Mesendoderm (in vitro differentiated cells): ENCODE measurements at regions not wholly inside any gene's neighbourhood (a gene's known extent, or its start where the extent isn't known, plus 50 kb on each side); places are given as distances from the start of the nearest gene placed in this dataset.
A peak's percentile ranks its signal among the peaks of the same experiment; 100 is the strongest.

ENCODE experiments used
- DNase-seq: peaks from one replicate; pipeline ENCODE4 v3.0.0; 2013
- H2AK5ac ChIP-seq: 2 replicates; pipeline ENCODE4 v1.6.1; 2013; ENCODE audit warnings: low read length, inconsistent platforms
- H2BK120ac ChIP-seq: 2 replicates; pipeline ENCODE4 v1.6.1; 2013; ENCODE audit warnings: low read depth, mild to moderate bottlenecking, low read length, moderate library complexity, mixed read lengths
- H2BK15ac ChIP-seq: replicated peaks from 2 replicates; pipeline ENCODE4 v1.6.1; 2013; ENCODE audit warnings: low read depth, mild to moderate bottlenecking, moderate library complexity
- H2BK5ac ChIP-seq: 2 replicates; pipeline ENCODE4 v1.6.1; 2013; ENCODE audit warnings: low read length, inconsistent platforms
- H3K18ac ChIP-seq: 2 replicates; pipeline ENCODE4 v1.6.1; 2013; ENCODE audit warnings: mild to moderate bottlenecking, low read length, mixed read lengths
- H3K23ac ChIP-seq: one replicate; pipeline ENCODE4 v1.6.1; 2013; ENCODE audit warnings: low read length
- H3K27ac ChIP-seq: 2 replicates; pipeline ENCODE4 v1.5.1; 2013; ENCODE audit warnings: low read depth, mild to moderate bottlenecking, inconsistent platforms, low read length, moderate library complexity
- H3K27me3 ChIP-seq: 2 replicates; pipeline ENCODE4 v1.6.1; 2013; ENCODE audit warnings: low read length, control low read depth, mild to moderate bottlenecking, inconsistent platforms; ENCODE audit not compliant: insufficient read depth, poor library complexity
- H3K36me3 ChIP-seq: 2 replicates; pipeline ENCODE4 v1.6.1; 2013; ENCODE audit warnings: low read length, inconsistent platforms; ENCODE audit not compliant: control insufficient read depth, insufficient read depth
- H3K4ac ChIP-seq: one replicate; pipeline ENCODE4 v1.6.1; 2013; ENCODE audit warnings: low read depth, mild to moderate bottlenecking, low read length, moderate library complexity
- H3K4me1 ChIP-seq: 2 replicates; pipeline ENCODE4 v1.6.1; 2013; ENCODE audit warnings: low read depth, low read length, inconsistent platforms; ENCODE audit not compliant: control insufficient read depth
- H3K4me2 ChIP-seq: 2 replicates; pipeline ENCODE4 v1.6.1; 2013; ENCODE audit warnings: low read length
- H3K4me3 ChIP-seq: 2 replicates; pipeline ENCODE4 v1.5.1; 2013; ENCODE audit warnings: mild to moderate bottlenecking, low read length
- H3K56ac ChIP-seq: one replicate; pipeline ENCODE4 v1.6.1; 2013; ENCODE audit warnings: low read length
- H3K79me1 ChIP-seq: 2 replicates; pipeline ENCODE4 v1.6.1; 2013; ENCODE audit warnings: low read length, inconsistent platforms
- H3K79me2 ChIP-seq: 2 replicates; pipeline ENCODE4 v1.6.1; 2013; ENCODE audit warnings: mild to moderate bottlenecking, low read length; ENCODE audit not compliant: control insufficient read depth, insufficient read depth
- H3K9ac ChIP-seq: 2 replicates; pipeline ENCODE4 v1.6.1; 2013; ENCODE audit warnings: low read length, inconsistent platforms
- H4K5ac ChIP-seq: one replicate; pipeline ENCODE4 v1.6.1; 2013; ENCODE audit warnings: low read length
- H4K8ac ChIP-seq: one replicate; pipeline ENCODE4 v1.6.1; 2013; ENCODE audit warnings: low read depth, mild to moderate bottlenecking, control low read depth, low read length, moderate library complexity
- WGBS: extraction: QIAGEN DNeasy Blood & Tissue Kit; methylation state at CpG from one replicate; pipeline ENCODE4 v1.1.7; 2013; ENCODE audit warnings: low lambda C conversion rate, missing lambda C conversion rate; ENCODE audit not compliant: insufficient coverage; ENCODE audit errors: extremely low coverage; 5-methylcytosine and 5-hydroxymethylcytosine counted together

DNA sequence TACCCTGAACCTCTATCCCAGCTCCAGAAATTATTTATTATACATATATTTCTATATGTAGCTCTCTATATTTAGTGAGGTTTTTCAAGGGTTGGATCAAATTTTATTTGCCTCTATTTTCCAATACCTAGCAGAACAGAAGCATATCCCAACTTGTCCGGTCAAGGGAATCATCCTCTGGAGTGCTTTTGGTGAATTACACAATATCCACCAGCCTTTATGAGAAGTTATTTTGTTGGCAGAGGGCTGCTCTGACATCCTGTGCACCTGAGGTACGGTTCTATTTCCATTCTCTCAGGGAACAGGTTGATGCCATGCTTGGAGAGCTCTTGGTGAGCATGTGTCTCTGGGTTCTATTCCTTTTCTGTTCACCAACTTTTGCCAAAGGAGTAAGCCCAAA, 1056.4 kb downstream of the GALC start:
- Histone ChIP-seq H3K79me2 (no peaks in the 10 kb centered on the region), H3K23ac (no peak overlapping the region), H3K4me1 (no peaks in the 10 kb centered on the region), H2AK5ac (no peak overlapping the region), H2BK15ac (no peak overlapping the region), H3K9ac (no peak overlapping the region), H4K8ac (no peak overlapping the region), H3K4me3 (no peak overlapping the region), H3K4me2 (no peak overlapping the region), H3K4ac (no peak overlapping the region), H3K56ac (no peak overlapping the region), H3K36me3 (no peaks in the 10 kb centered on the region), H2BK120ac (no peak overlapping the region), H3K79me1 (no peaks in the 10 kb centered on the region), H3K27me3 (no peaks in the 10 kb centered on the region), H3K27ac (no peak overlapping the region), H3K18ac (no peak overlapping the region), H4K5ac (no peak overlapping the region), H2BK5ac (no peak overlapping the region)
- no CpG with 5 or more reads among the region's 2 CpGs for WGBS
- DNase-seq, result no peak

DNA sequence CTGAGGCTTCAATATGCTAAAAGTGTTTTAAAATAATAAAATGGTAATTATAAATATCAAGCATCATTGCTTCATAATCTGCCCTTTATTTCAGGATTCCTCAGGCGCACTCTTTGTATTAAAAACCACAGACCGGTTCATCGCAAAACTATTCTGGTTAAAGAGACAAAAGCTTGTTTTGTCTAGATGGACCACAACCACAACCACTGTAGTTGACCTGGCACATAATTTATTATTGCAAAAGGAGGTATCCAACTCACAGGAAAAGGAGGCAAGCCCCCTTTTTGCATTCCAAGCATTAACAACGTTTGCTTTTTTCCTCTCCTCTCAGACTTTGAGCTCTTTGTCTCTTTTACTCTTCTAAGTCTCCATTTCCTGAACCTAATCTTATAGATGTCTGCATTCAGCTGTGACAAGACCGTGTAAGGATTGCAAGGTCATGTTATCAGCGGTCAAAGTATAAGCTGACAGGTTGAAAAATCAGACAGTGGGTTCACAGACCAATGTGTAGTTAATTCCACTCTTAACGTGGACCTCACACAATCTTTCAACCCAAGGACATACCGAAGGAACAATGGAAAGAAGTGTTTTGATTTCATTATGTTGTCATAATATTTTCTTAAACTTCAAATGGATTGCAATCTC, 1057.6 kb downstream of the GALC start:
- no peaks in the 10 kb centered on the region for H3K36me3 ChIP-seq
- H4K8ac ChIP-seq, result no peak overlapping the region
- no peak overlapping the region for H4K5ac ChIP-seq
- H3K4me3 ChIP-seq, result no peak overlapping the region
- no CpG with 5 or more reads among the region's 8 CpGs for WGBS
- H2BK5ac ChIP-seq, result no peak overlapping the region
- no peak overlapping the region for H2AK5ac ChIP-seq
- no peak overlapping the region for H3K23ac ChIP-seq
- no peak overlapping the region for H3K4ac ChIP-seq
- H2BK15ac ChIP-seq, result no peak overlapping the region
- no peaks in the 10 kb centered on the region for H3K27me3 ChIP-seq
- H3K18ac ChIP-seq, result no peak overlapping the region
- H3K79me1 ChIP-seq, result no peaks in the 10 kb centered on the region
- no peak overlapping the region for H3K4me2 ChIP-seq
- H3K27ac ChIP-seq, result no peak overlapping the region
- H3K79me2 ChIP-seq, result no peaks in the 10 kb centered on the region
- no peaks in the 10 kb centered on the region for H3K4me1 ChIP-seq
- H3K9ac ChIP-seq, result no peak overlapping the region
- no peak overlapping the region for H3K56ac ChIP-seq
- DNase-seq, result no peak
- no peak overlapping the region for H2BK120ac ChIP-seq

- no peak overlapping the region for H3K56ac ChIP-seq
- H2BK15ac ChIP-seq, result no peak overlapping the region
- H2BK120ac ChIP-seq, result no peak overlapping the region
- no CpG with 5 or more reads among the region's 7 CpGs for WGBS
- DNase-seq, result no peak
- no peak overlapping the region for H4K5ac ChIP-seq
- H3K27me3 ChIP-seq, result no peaks in the 10 kb centered on the region
- H3K4ac ChIP-seq, result no peak overlapping the region
- no peaks in the 10 kb centered on the region for H3K4me1 ChIP-seq
- H4K8ac ChIP-seq, result no peak overlapping the region
- H3K36me3 ChIP-seq, result no peaks in the 10 kb centered on the region
- no peak overlapping the region for H3K4me3 ChIP-seq
- H3K9ac ChIP-seq, result no peak overlapping the region
- no peak overlapping the region for H3K4me2 ChIP-seq
- no peak overlapping the region for H3K27ac ChIP-seq
- no peaks in the 10 kb centered on the region for H3K79me2 ChIP-seq
- no peak overlapping the region for H2AK5ac ChIP-seq
- no peak overlapping the region for H3K18ac ChIP-seq
- H3K79me1 ChIP-seq, result no peaks in the 10 kb centered on the region
- no peak overlapping the region for H2BK5ac ChIP-seq
- H3K23ac ChIP-seq, result no peak overlapping the region
These were observed 1058.9 kb downstream of the GALC start for GRCh38 chr14:86933958-86934595.

DNA sequence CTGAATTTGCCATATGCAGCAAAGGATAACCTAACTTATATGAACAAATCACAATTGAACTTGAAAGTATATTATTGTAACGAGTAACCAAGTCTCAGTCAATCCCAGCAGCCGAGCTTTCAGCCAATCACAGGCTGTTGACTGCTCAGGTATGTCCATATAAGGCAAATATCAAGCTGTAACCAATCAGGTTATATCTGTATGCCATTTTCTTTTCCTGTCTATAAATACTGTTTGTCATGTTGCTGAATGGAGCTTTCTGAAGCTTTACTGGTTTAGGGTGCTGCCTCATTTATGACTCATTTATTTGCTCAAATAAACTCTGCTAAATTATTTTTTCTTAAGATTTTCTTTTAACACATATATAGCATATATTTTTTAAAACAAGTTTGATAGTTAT, 1059.5 kb downstream of the GALC start:
- Histone ChIP-seq H3K4ac (no peak overlapping the region), H4K5ac (no peak overlapping the region), H3K4me3 (no peak overlapping the region), H3K9ac (no peak overlapping the region), H2BK15ac (no peak overlapping the region), H3K79me2 (no peaks in the 10 kb centered on the region), H3K18ac (no peak overlapping the region), H3K56ac (no peak overlapping the region), H3K27me3 (no peaks in the 10 kb centered on the region), H2BK5ac (no peak overlapping the region), H3K27ac (no peak overlapping the region), H3K4me2 (no peak overlapping the region), H3K36me3 (no peaks in the 10 kb centered on the region), H2AK5ac (no peak overlapping the region), H3K4me1 (no peaks in the 10 kb centered on the region), H3K23ac (no peak overlapping the region), H3K79me1 (no peaks in the 10 kb centered on the region), H2BK120ac (no peak overlapping the region), H4K8ac (no peak overlapping the region)
- WGBS, result no CpG with 5 or more reads among the region's 2 CpGs
- no peak for DNase-seq

- H4K5ac ChIP-seq, result no peak overlapping the region
- no peaks in the 10 kb centered on the region for H3K79me1 ChIP-seq
- no peak overlapping the region for H2BK5ac ChIP-seq
- no CpG with 5 or more reads among the region's 2 CpGs for WGBS
- H3K27me3 ChIP-seq, result no peaks in the 10 kb centered on the region
- H3K56ac ChIP-seq, result no peak overlapping the region
- no peak overlapping the region for H2AK5ac ChIP-seq
- no peaks in the 10 kb centered on the region for H3K79me2 ChIP-seq
- no peak overlapping the region for H3K4me3 ChIP-seq
- no peaks in the 10 kb centered on the region for H3K4me1 ChIP-seq
- H3K9ac ChIP-seq, result no peak overlapping the region
- H3K4ac ChIP-seq, result no peak overlapping the region
- no peak overlapping the region for H3K27ac ChIP-seq
- H2BK15ac ChIP-seq, result no peak overlapping the region
- no peak overlapping the region for H4K8ac ChIP-seq
- DNase-seq, result peak; percentile 13
- H3K18ac ChIP-seq, result no peak overlapping the region
- no peak overlapping the region for H2BK120ac ChIP-seq
- H3K23ac ChIP-seq, result no peak overlapping the region
- H3K36me3 ChIP-seq, result no peaks in the 10 kb centered on the region
- no peak overlapping the region for H3K4me2 ChIP-seq
These were observed 1077.6 kb downstream of the GALC start for GRCh38 chr14:86915406-86915805.

GRCh38 chr14:86912709-86913108, 1080.3 kb downstream of the GALC start:
- H3K4ac ChIP-seq, result no peak overlapping the region
- no peaks in the 10 kb centered on the region for H3K79me2 ChIP-seq
- H3K36me3 ChIP-seq, result no peaks in the 10 kb centered on the region
- H2BK5ac ChIP-seq, result no peak overlapping the region
- H3K79me1 ChIP-seq, result no peaks in the 10 kb centered on the region
- no peak overlapping the region for H3K56ac ChIP-seq
- no peak for DNase-seq
- H2BK120ac ChIP-seq, result no peak overlapping the region
- no peak overlapping the region for H3K23ac ChIP-seq
- H3K27ac ChIP-seq, result no peak overlapping the region
- no peak overlapping the region for H3K18ac ChIP-seq
- no peak overlapping the region for H2AK5ac ChIP-seq
- H3K4me1 ChIP-seq, result no peaks in the 10 kb centered on the region
- no peak overlapping the region for H2BK15ac ChIP-seq
- no peak overlapping the region for H4K8ac ChIP-seq
- H3K9ac ChIP-seq, result no peak overlapping the region
- no peak overlapping the region for H4K5ac ChIP-seq
- no peak overlapping the region for H3K4me2 ChIP-seq
- H3K27me3 ChIP-seq, result no peaks in the 10 kb centered on the region
- H3K4me3 ChIP-seq, result no peak overlapping the region
